ENCODE measurements at regions not wholly inside any gene's neighbourhood (a gene's known extent, or its start where the extent isn't known, plus 50 kb on each side); places are given as distances from the start of the nearest gene placed in this dataset.

DNA sequence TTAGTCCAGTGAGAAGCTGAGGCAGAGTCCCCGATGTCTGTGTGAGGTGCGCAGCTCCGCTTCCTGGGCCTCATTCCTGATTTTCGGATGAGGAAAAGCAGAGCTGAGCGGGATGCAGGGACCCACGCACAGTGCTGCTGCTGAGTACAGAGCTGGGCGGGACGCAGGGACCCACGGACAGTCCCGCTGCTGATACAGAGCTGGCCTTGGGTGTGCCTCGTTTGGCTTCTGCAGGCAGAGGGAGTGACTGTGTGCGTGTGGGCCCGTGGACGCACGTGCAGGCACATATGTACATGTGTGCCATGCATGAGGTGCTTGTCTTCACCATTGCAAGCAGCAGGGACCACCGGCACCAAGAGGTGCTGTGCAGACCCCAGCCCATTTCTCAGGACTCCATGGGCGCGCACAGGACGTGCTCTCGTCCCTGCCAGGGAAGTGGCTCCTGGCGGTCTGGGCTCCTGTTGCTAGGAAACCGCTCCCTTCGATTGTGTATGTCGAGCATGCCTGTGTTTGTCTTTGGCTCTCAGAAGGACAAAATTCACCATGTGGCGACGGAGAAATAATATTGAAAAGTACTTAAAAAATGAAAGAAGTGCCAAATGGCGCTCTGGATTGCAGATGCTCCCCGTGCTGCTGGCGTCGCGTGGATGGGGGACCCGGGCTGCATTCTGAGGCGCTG is 303.8 kb upstream of the MKI67 start:
- no peak for DNase-seq

DNA sequence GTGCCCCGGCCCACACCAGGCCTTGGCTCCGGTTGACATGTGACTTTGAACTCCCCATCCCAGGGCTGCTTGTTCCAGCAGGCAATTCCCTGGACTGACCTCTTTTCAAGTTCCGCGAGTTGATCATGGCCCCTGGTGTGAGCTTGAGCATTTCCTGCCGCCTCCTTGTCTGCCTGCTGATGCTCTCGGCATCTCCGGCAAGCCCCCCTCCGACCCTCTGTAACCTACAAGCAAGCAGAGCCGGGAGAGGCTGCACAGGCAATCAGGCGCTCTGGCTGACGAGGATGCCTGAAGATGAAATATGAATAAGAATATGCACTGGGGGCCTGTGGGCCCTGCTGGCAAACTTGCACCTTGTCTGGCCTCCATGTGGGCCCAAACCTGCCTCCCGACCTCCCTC is 304.9 kb upstream of the MKI67 start:
- no peak for DNase-seq

DNA sequence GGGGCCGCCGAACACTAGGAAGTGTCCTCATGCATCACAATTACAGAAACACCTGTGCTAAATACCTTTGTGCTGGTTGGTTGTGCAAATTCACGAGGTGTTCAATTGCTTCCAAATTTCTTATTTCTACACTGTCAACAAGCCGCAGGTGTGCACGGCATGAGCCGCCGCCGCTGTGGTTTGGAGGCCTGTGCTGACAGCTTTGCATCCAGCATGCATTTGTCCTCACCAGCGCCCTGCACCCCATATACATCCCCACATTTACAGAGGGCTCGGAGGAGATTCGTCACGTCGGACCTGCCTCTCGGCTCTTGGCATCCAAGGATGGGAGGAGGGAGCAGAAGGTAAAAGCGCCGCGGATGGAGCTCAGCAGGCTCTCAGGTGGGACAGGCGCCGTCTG is 305.3 kb upstream of the MKI67 start:
- no peak for DNase-seq

DNA sequence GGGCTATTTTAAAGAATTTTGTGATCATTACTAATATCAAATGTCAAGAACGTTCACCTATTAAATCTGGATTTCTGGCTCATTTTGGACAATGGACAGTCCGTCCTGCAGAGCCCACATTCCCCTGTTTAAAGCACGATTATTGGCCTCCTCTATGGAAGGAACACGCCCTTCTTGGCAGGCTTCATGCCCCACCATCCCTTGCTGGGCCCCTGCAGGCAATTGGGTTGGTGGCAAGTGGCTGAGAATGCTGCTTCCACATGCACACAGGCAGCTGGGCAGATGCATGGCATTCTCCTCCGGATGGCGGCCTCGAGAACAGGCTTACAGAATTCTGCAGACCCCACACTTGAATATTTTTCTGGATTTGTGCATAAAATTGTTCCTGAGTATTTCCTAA is 305.8 kb upstream of the MKI67 start:
- no peak for DNase-seq

DNA sequence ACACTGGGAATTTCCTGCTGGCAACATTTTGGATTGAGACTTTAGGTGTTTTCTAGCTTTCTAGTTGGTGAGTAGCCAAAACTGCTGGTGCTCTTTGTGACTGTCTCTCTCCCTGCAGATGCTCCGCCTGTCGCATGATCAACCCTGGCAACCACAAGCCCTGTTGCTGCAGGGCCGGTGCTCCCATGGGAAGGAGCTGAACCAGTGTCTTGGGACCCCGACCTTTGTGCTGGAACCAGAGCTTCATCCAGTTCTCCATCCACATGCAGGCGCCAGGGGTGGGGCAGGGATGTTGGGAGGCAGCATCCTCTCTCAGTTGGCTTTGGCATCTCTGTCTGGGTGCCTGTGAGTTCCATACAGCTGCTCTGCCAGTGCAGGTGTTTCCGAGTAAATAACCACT is 306.2 kb upstream of the MKI67 start:
- no peak for DNase-seq

DNA sequence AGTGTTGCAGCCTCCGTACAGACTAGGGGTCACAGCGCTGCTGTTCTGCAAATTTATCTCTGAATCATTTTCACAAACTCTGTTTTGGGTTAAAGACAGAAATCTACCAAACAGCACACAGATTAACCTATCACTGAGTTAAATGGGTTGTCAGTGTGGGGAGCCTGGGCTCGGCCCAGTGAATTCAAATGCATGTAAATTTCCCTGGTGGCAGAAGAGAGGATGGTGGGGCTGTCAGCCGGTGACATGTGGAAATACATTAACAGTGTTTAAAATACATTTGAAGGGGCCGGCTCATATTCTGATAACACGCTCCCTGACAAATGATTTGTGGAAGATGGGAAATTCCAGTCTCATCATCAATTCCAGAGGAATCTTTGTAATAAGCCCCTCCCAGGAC is 309.6 kb upstream of the MKI67 start:
- no peak for DNase-seq

DNA sequence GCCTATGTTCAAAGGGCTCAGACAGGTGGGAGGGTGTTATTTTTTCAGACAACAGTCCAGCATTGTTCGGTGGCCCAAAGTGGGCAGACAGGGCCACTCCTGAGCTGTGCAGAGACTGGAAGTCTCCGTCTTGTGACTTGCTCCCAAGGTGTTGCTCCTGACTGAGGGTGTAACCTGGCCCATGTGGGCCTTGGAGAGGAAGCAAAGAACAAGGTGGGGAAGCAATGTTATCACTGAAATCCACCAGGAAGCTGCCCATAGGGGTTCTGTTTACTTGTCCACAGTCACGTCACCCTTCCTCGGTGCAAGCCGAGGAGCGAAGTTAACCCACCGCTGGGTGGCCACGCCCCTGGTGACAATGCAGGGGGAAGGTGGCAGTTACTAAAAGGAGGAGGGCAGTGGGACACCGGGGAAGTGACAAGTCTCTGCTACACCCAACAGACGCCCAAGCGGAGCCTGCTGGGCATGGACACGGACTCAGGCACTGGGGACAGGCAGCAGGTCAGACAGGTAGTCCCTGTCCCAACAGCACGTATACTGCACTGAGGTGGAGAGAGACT is 311.6 kb upstream of the MKI67 start:
- no peak for DNase-seq

DNA sequence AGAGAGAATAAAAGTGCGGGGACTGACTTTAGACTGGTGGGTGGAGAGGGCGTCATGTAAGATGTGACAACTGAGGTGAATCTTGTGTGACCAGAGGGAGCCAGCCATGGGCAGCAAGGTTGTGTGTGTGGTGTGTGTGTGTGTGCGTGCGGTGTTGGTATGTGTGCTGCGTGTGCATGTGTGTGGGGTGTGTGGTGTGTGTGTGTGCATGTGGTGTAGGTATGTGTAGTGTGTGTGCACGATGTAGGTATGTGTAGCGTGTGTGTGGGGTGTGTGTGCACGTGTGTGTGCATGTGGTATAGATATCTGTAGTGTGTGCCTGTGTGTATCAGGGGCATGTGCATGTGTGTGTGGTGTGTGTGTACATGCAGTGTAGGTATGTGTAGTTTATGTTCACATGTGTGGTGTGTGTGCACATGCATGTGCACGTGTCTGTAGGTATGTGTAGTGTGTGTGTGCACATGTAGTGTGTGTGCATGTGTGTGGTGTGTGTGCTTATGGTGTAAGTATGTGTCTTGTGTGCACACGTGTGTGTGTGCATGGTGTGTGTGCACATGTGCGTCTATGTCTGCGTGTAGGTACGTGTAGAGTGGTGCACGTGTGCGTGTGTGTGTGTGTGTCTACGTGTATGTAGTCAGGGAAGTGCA is 312.3 kb upstream of the MKI67 start:
- no peak for DNase-seq

DNA sequence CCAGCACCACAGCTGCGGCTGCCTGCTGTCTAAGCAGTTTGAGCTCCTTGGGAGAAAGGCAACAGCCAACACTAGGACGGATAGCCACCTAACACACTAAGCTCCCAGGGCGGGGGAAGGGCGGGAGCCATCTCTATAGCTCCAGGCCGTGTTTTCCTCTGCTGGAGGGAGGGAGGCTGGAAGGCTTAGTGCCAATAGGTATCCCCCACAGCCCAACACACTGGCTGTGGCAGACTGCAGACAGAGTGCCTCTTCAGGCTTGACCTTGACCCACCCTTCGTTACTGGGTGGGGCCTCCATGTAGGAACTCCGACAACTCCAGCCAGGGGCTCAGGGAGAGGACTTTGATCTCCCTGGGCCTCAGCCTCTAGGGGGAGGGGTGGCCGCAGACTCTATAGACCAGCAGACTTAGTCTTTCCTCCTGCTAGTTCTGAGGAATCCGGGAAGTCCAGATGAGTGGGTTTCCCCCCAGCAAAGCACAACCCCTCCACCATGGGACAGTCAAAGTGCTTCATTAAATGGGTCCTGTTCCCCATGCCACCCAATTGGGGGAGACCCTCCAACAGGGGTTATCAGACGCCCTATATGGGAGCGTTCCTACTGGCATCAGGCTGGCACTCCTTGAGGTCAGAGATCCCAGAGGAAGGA is 314.4 kb upstream of the MKI67 start:
- DNase-seq = no peak

DNA sequence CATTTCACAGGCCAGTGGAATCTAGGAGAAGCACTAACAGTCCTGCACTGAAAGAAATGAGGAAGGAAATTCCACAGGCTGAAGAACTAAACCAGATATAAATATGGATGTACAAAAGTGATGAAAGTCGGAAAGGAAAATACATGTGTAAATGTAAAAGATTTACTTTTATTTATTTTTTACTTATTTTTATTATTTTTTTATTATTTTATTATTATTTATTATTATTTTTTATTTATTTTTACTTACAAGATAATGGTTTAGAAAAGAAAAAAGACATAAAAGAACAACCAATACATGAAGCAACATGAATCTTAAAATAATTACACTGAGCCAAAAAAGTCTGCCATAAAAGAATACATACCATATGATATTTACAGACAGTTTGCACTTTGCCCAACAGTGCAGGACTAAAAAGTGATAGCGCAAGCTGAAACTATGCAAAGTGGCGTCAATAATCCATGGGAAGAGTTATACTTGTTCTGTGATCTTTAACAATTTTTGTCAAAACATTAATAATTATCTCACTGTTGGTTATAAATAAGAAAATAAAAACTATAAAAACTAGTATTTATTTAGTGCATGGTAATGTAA is 317.8 kb upstream of the MKI67 start:
- DNase-seq = no peak

DNA sequence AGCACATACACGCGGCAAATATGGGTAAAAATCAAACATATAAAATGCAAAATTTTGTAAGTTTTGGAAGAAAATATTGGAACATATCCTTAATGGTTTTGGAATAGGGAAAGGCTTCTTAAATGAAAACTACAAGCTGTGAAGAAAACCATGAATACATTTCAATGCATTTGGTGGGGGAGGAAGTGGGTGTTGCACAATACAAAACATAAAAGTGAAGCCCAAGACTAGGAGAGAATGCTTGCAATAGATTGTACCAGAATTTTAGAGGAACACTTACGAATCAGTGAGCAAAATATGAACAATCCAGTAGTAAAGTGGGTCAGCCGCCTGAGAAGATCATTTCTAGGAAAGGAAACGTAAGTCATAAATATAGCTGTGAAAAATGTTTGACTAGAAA is 322.6 kb upstream of the MKI67 start:
- DNase-seq = no peak

DNA sequence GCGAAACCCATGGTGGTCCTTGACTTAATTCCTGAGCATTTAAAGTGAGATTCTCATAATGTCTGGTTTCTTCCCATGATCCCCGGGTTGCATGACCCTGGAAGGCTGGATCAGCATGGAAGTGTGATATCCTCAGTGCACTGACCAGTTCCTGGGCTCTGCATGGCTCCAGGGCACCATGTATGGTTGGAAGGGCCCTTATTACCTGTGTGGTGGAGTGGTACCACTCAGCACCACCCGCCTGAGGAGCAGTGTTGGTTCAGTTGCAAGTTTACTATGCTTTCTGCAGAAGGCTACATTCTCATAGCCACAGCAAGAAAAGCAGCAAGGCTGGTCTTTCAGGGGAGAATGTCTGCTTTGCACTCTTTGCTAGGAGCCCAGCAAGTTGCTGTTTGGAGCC is 325.7 kb upstream of the MKI67 start:
- DNase-seq = no peak

DNA sequence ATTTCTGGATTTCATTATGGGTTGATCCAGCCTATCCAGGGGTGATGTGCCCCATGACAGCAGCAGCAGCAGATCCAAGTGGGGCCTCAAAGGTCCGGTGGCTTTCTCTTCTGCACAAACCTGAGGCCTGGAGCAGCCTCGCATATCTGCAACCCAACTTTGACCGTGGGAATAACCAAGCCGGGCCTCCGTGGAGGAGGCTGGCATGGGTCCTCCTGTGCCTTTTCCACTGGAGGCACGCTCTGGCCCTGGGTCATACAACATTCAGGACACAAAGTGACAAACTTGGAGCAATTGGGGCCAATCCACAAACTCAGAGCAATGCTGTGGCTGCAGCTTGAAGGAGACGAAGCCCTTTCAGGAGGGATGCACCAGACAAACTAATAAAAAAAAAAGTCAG is 330.0 kb upstream of the MKI67 start:
- no peak for DNase-seq

DNA sequence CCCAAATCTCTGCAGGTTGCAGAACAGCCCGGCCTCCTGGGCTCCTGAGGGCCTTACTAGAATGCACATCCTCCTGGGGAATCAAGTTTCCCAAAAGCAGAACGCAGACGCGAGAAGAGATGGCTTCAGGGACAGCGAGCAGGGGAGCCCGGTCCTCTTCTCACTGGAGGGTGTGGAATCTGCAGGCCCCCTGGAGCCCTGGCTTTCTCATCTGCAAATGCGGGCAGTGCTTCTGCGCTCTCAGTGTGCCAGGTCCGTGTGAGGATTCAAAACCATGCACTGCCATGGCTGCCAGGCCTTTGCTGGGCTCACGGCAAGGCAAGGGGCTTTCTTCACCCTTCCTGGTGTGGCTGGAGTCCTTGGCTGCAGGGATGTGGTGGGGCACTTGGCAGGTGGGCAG is 330.9 kb upstream of the MKI67 start:
- DNase-seq = no peak

DNA sequence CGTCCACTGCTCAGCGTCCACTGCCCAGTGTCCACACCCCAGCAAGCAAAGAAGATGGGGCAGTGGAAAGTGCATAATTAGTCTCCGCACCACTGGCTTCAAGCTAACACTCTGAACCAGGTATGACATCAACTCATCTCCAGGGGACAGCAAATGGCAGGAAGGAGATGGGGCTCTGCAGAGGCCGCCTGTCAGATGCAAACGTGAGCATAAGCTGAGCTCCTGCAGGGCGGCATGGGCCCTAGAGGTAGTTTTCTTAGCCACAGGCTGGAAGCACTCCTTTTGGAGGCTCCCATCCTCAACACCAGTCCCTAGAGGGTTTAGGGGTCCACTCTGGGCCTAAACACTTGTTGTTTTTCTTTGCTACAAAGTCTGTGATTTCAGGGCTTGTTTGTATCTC is 335.8 kb upstream of the MKI67 start:
- DNase-seq = no peak

DNA sequence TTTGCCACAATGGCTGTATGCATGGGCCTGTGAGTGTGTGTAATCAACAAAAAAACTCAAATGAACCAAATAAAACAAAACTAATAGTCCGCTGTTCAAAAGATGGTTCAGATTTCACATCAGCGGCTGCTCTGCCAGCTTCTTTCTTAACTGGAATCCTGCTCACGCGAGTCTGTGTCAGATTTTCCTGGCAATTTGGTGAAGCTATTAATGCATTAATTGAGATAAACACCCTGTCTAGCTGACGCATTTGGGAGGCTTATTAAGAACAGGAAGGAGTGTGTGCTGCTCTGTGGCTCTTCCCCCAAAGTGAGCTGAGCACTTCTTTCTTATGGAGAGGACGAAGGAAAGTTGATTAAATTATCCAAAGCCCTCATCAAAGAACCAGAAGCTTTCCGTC is 336.6 kb upstream of the MKI67 start:
- DNase-seq = no peak

DNA sequence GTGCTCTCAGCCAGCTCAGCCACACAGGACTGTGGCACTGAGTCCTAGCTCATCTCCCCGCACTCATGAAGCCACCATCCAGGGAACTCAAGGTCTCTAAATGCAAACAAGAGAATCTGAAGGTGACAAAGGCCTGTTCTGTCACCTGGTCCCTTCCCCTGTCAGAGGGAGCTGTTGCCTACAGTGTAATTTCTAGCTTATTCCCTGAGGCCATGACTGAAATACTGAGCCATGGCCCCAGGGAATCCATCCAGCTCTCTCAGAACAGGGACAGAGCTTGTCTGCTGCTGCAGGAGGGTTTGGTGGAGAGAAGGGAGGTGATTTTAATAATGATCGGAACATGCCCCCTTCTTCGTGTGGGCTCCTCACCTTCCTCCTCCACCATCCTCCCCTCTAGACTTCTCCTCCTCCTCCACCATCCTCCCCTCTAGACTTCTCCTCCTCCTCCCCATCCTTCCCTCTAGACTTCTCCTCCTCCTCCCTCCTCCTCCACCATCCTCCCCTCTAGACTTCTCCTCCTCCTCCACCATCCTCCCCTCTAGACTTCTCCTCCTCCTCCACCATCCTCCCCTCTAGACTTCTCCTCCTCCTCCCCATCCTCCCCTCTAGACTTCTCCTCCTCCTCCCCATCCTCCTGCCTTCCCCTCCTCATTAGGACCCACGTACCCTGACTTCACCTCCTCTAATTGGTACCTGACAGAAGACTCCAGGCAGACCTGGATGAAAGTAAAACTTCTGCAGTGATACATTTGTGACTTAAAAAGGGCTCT is 338.0 kb upstream of the MKI67 start:
- DNase-seq = peak; percentile 80

DNA sequence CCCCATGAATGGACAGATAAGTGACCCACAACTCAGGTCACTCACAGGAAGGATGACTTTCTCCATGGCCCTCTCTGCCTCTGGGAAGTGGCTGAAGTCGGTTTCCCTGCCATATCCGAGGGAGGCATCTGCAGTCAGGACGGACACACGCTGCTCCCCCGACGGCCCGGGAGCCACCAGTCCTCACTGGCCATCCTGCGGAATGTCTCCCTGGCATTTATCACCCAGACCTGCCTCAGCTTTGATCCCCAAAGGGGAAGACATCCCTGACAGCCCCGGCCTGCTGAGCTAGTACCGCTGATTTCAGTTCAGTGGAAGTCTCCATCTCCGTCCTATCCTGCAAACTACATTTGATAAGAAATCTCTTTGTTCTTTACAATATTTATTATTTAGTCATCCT is 339.5 kb upstream of the MKI67 start:
- no peak for DNase-seq

DNA sequence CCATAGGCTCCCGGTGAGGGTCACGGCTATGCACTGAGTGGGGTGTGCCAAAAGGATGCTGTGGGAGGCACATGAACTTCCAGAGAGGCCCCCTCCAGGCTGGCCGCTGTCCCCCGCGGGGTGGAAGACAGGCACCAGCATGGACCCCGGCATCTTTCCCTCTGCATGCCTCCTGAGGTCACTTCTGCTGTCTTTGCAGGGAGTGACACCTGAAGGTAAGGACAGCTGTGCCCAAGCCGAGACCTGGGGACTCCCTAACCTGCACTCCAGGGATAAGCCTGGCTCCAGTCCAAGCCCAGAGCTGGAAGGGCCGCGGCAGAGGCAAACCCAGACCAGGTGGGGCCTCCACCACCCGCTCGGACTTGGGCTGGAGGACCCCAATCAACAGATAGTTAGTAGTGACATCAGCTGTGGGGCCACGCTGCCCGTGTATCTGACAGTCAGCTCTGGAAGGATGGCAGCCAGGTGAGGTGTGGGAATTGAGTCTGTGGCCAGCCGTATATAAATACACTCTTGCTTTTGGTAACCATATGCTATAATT is 340.7 kb upstream of the MKI67 start:
- DNase-seq = no peak

DNA sequence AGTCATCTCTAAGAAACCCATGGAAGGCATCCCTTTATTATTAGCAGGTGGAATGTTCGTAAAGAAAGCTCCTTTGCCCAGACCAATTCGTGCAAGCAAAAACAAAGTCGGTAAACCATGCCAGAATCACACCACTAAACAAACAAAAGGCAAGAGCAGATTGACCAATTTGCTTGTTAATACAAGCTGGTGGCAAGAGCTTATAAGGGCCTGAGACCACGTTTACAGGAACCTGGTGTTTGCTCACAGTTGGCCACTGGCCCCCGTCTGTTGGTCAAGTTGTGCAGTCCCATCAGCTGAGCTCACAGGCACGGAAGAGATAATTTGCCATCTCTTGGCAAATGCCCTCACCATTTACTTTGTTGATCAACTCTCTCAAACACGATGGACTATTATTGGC is 342.2 kb upstream of the MKI67 start:
- DNase-seq = no peak

DNA sequence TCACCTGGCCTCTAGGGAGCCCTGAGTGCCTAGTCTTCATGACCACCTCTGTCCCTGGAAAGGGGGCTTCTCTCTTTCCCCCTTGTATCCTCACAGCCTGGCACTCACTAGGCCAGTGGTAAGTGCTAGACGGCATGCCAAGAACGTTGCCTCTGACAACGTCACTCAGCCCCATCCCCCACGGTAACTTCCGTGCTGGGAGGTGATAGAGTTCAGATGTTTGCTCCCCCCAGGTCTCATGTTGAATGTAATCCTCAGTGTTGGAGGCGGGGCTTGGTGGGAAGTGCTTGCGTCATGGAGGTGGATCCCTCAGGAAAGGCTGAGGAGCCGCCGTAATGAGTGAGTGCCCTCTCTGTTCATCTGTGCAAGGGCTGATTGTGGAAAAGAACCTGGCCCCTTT is 343.3 kb upstream of the MKI67 start:
- no peak for DNase-seq

DNA sequence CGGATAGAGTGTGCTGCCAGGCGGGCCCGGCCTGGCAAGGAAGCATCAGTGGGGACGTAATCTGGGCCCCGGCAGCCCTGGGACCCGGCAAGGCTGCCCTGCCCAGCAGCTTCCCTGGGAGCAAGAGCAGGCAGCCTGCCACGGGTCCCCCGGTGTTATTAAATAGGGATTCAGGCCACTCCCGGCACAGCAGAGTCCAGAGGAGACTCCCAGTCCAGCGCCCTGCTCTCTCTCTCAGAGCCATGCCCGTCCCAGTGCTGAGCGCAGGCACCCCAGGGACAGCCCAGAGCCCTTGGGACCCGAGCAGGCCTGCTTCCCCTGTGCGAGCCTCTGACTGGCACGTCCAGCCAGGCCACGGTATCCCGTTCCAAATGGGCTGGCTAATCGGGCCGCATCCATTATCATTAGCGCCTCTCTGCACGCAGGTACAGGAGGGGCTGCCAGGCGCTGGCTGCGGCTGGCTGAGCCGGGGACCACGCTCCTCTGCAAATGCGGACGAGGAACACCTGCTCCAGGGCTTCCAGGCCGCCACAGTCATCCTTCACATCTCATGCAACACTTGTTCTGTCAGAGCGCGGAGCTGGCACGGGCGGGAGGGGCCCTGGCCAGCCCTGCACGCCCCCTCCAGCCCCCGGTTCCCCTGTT is 344.2 kb upstream of the MKI67 start:
- no peak for DNase-seq

Data from left hindlimb (tissue), 1 donor.